Kidney (tissue), 13 donors: ENCODE measurements at regions not wholly inside any gene's neighbourhood (a gene's known extent, or its start where the extent isn't known, plus 50 kb on each side); places are given as distances from the start of the nearest gene placed in this dataset.

Experiments
- DNase-seq, 5 donors: peaks; one replicate each; pipeline ENCODE4 v3.0.0-alpha.2; 2013 to 2020
- FAIRE-seq: peaks from 2 replicates; lab custom pipeline; 2012; peaks lifted over from hg19 to GRCh38; lab: Jason Lieb, UNC
- H3K27ac ChIP-seq, 2 donors: one replicate each; pipeline ENCODE4 v1.7.0; 2013; ENCODE audit warnings: low read depth in 2 of 2, low read length in 2 of 2, inconsistent platforms in 1 of 2
- H3K27me3 ChIP-seq: one replicate; pipeline ENCODE4 v1.7.1; 2013; ENCODE audit warnings: low read length, inconsistent platforms; ENCODE audit not compliant: control insufficient read depth, insufficient read depth
- H3K36me3 ChIP-seq, 3 donors: one replicate each; pipeline versions ENCODE4 v1.7.0 to v1.7.1; 2013; ENCODE audit warnings: low read length in 3 of 3, control low read depth in 1 of 3, inconsistent platforms in 1 of 3; ENCODE audit not compliant: insufficient read depth in 3 of 3, control insufficient read depth in 2 of 3
- H3K4me1 ChIP-seq, 3 donors: one replicate each; pipeline versions ENCODE4 v1.7.0 to v1.7.1; 2013; ENCODE audit warnings: low read length in 3 of 3, inconsistent platforms in 1 of 3, low read depth in 1 of 3; ENCODE audit not compliant: control insufficient read depth in 2 of 3, insufficient read depth in 2 of 3
- H3K4me3 ChIP-seq, 3 donors: one replicate each; pipeline versions ENCODE4 v1.7.0 to v1.8.1; 2013; ENCODE audit warnings: low read length in 3 of 3, control low read depth in 1 of 3, inconsistent platforms in 1 of 3
- H3K9ac ChIP-seq, 3 donors: one replicate each; pipeline versions ENCODE4 v1.7.0 to v1.7.1; 2013; ENCODE audit warnings: low read length in 3 of 3, control low read depth in 1 of 3, inconsistent platforms in 1 of 3
- H3K9me3 ChIP-seq, 3 donors: one replicate each; pipeline versions ENCODE4 v1.7.0 to v1.7.1; 2013; ENCODE audit warnings: low read length in 3 of 3, control low read depth in 1 of 3, inconsistent platforms in 1 of 3; ENCODE audit not compliant: control insufficient read depth in 2 of 3, insufficient read depth in 1 of 3
- CTCF ChIP-seq: IDR thresholded peaks from 3 replicates; pipeline ENCODE4 v1.5.1; 2012; ENCODE audit warnings: mild to moderate bottlenecking, moderate library complexity, borderline replicate concordance; ENCODE audit not compliant: insufficient read depth; ENCODE audit errors: extremely low read depth
- intact Hi-C: fragments of 100-400 bp; cut with DNase I; formaldehyde crosslinking; loops from one replicate; pipeline ENCODE4 v1.11.1; 2022
- donor health status: control.
- donor health status: control.
- donor health status: control.
- donor health status: control.
- donor health status: control.
- donor health status: DM: yes; HTN: yes; CAD: no.
- donor health status: Normal renal cell carcinoma (clear cell type).

GRCh38 chr12:87439990-87440827 lies 589.0 kb downstream of the C12orf50 start:
- H3K27me3 ChIP-seq: no peaks in the 10 kb centered on the region
- TF ChIP-seq CTCF: no peak
- no peaks in the 10 kb centered on the region for H3K9me3 ChIP-seq
- H3K4me3 ChIP-seq: no peak overlapping the region
- H3K36me3 ChIP-seq: no peaks in the 10 kb centered on the region
- H3K27ac ChIP-seq: peak overlapping the region in 1 of 2 donors; percentile 41
- FAIRE-seq (peak; percentile 3), DNase-seq (peak in 2 of 5 donors; percentile 53 to 58)
- intact Hi-C loops: no loop called here
- H3K9ac ChIP-seq: no peak overlapping the region
- peaks cover 0 to 4% (median 3%) of the 10 kb centered on the region in 3 donors for H3K4me1 ChIP-seq

GRCh38 chr12:87430444-87430843 lies 598.8 kb downstream of the C12orf50 start:
- Histone ChIP-seq H3K9ac (no peak overlapping the region), H3K36me3 (no peaks in the 10 kb centered on the region), H3K4me1 (no peaks in the 10 kb centered on the region), H3K27ac (no peak overlapping the region), H3K27me3 (no peaks in the 10 kb centered on the region), H3K9me3 (peaks cover 0 to 9% (median 0%) of the 10 kb centered on the region in 3 donors), H3K4me3 (no peak overlapping the region)
- no peak for TF ChIP-seq CTCF
- intact Hi-C loops: no loop called here
- FAIRE-seq (no peak), DNase-seq (no peak)

- FAIRE-seq (no peak), DNase-seq (no peak)
- Histone ChIP-seq H3K4me3 (no peak overlapping the region), H3K27me3 (no peaks in the 10 kb centered on the region), H3K4me1 (no peaks in the 10 kb centered on the region), H3K36me3 (no peaks in the 10 kb centered on the region), H3K9me3 (peaks cover 0 to 9% (median 0%) of the 10 kb centered on the region in 3 donors), H3K27ac (no peak overlapping the region), H3K9ac (no peak overlapping the region)
- intact Hi-C loops: no loop called here
- TF ChIP-seq CTCF: no peak
Observed at GRCh38 chr12:87428701-87429277, 600.4 kb downstream of the C12orf50 start.
